ENCODE measurements at regions not wholly inside any gene's neighbourhood (a gene's known extent, or its start where the extent isn't known, plus 50 kb on each side); places are given as distances from the start of the nearest gene placed in this dataset.

DNA sequence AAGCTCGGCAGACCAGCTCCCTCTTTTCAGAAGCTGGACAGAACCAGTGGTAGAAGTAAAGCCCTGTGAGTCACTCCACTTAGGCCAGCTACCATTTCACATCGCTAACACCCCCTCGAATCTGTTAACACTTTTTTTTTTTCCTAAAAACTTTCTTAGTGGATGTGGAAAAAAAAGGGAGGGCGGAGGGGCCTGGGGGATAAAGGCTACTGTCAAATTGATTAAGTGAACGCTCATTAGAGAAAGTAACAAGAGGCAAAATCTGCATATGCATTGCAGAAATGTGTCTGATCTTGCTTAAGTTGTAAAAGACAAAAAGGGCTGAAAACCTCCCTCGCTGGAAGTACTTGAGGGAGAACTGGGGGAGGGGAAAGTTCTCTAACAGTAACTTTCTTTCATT, 86.6 kb upstream of the OTX2 start:
- peak overlapping the region; percentile 31 to 66 for H3K4me3 Mint-ChIP-seq

More for the DNA sequence above, 86.6 kb upstream of the OTX2 start:
- H3K9ac ChIP-seq (ENCODE audit: extremely low read depth, insufficient read length, low read length): no peak overlapping the region
- no peak overlapping the region for H2AFZ ChIP-seq (ENCODE audit: low read length)
- H3K23me2 ChIP-seq (ENCODE audit: insufficient read length, low read depth, low read length, poor library complexity, severe bottlenecking): no peaks in the 10 kb centered on the region
- no peak overlapping the region for H3K27ac ChIP-seq (ENCODE audit: insufficient read length, low read depth, low read length)
- H3K18ac ChIP-seq (ENCODE audit: insufficient read length, low read depth, low read length): no peak overlapping the region
- H2BK15ac ChIP-seq (ENCODE audit: low read depth, low read length): no peak overlapping the region
- no CpG with 5 or more reads among the region's 6 CpGs for WGBS (ENCODE audit: extremely low coverage, insufficient read length, low lambda C conversion rate)
- peaks cover 83 to 91% of the 10 kb centered on the region in 2 experiments for H3K4me1 Mint-ChIP-seq
- H3K4me1 ChIP-seq (ENCODE audit: insufficient read depth, low read length): peaks cover 16% of the 10 kb centered on the region; the same call in 1 of the 2 replicates
- peaks cover 0 to 4% (median 0%) of the 10 kb centered on the region in 3 experiments; a peak in 3 of 7 replicates for H3K36me3 Mint-ChIP-seq (ENCODE audit: insufficient read depth in 1 of 3, low read depth in 3 of 3)
- no peak overlapping the region for H2BK120ac ChIP-seq (ENCODE audit: low read depth, low read length, poor library complexity, severe bottlenecking)
- TF ChIP-seq, protein P1, sequence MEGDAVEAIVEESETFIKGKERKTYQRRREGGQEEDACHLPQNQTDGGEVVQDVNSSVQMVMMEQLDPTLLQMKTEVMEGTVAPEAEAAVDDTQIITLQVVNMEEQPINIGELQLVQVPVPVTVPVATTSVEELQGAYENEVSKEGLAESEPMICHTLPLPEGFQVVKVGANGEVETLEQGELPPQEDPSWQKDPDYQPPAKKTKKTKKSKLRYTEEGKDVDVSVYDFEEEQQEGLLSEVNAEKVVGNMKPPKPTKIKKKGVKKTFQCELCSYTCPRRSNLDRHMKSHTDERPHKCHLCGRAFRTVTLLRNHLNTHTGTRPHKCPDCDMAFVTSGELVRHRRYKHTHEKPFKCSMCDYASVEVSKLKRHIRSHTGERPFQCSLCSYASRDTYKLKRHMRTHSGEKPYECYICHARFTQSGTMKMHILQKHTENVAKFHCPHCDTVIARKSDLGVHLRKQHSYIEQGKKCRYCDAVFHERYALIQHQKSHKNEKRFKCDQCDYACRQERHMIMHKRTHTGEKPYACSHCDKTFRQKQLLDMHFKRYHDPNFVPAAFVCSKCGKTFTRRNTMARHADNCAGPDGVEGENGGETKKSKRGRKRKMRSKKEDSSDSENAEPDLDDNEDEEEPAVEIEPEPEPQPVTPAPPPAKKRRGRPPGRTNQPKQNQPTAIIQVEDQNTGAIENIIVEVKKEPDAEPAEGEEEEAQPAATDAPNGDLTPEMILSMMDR (conservative IDR thresholded peaks at IDR 0.05): no peak
- no peaks in the 10 kb centered on the region for H3K79me2 ChIP-seq (ENCODE audit: insufficient read depth, low read length)
- no peak overlapping the region for H3K56ac ChIP-seq (ENCODE audit: insufficient read length, low read depth, low read length)
- H3K9me3 Mint-ChIP-seq: peaks cover 0 to 5% of the 10 kb centered on the region in 2 experiments; a peak in 3 of 5 replicates
- no peaks in the 10 kb centered on the region for H3K9me3 ChIP-seq (ENCODE audit: control insufficient read depth, low read depth, low read length)
- H3K27me3 ChIP-seq (ENCODE audit: insufficient read depth, low read length): peaks cover 41% of the 10 kb centered on the region
- H3T11ph ChIP-seq (ENCODE audit: low read length): no peak overlapping the region
- H4K8ac ChIP-seq (replicated peaks; ENCODE audit: insufficient read length, low read depth, low read length): no peak overlapping the region
- no peaks in the 10 kb centered on the region for H4K20me1 ChIP-seq (ENCODE audit: control insufficient read depth, insufficient read depth, insufficient read length)
- no peak overlapping the region for H3K14ac ChIP-seq (ENCODE audit: insufficient read depth, low read length)
- H2BK5ac ChIP-seq (ENCODE audit: insufficient read length, low read length): no peak overlapping the region
- H2AK5ac ChIP-seq (ENCODE audit: insufficient read length, low read length): no peak overlapping the region
- no peak overlapping the region for H2BK12ac ChIP-seq (ENCODE audit: insufficient read length, low read depth, low read length)
- peak overlapping the region; percentile 12 to 62 (median 25); a peak in 4 of 7 replicates for H3K27ac Mint-ChIP-seq
- H3K27me3 Mint-ChIP-seq (ENCODE audit: low read depth): peaks cover 45% of the 10 kb centered on the region
- peak overlapping the region; percentile 4 for H3K4me2 ChIP-seq (ENCODE audit: insufficient read depth, insufficient read length, low read length)
- no peak for DNase-seq
- no peak overlapping the region for H4K91ac ChIP-seq (ENCODE audit: insufficient read length, low read depth, low read length)
- H4K5ac ChIP-seq (ENCODE audit: insufficient read length, low read depth, low read length): no peak overlapping the region
- H3K23ac ChIP-seq (ENCODE audit: insufficient read length, low read depth, low read length): no peak overlapping the region
- H2BK20ac ChIP-seq (ENCODE audit: low read depth, low read length, poor library complexity, severe bottlenecking): no peak overlapping the region
- H3K79me1 ChIP-seq (ENCODE audit: insufficient read depth, low read depth, low read length, poor library complexity, severe bottlenecking): no peaks in the 10 kb centered on the region
- H3K4ac ChIP-seq (ENCODE audit: low read depth, low read length): no peak overlapping the region

Measured in H9 (cell line).